Astrocyte of the cerebellum (primary cell): ENCODE measurements at regions not wholly inside any gene's neighbourhood (a gene's known extent, or its start where the extent isn't known, plus 50 kb on each side); places are given as distances from the start of the nearest gene placed in this dataset.

Source experiments
- DNase-seq: peaks from one replicate; pipeline ENCODE4 v3.0.0-alpha.2; 2011; ENCODE audit warnings: low read depth
- H3K4me3 ChIP-seq: 2 replicates; pipeline ENCODE4 v1.5.1; 2011; ENCODE audit warnings: mild to moderate bottlenecking, low read depth, low read length, moderate library complexity
- CTCF ChIP-seq: IDR thresholded peaks from 2 replicates; pipeline ENCODE4 v1.5.1; 2012; ENCODE audit warnings: low read length, low read depth, moderate library complexity, mild to moderate bottlenecking; ENCODE audit errors: missing control alignments
- in situ Hi-C: cut with HindIII; loops from 2 replicates; pipeline ENCODE4 v1.10.0; 2017; ENCODE audit warnings: low sequenced_read_pairs

GRCh38 chr6:91490671-91491301 lies 903.9 kb upstream of the MAP3K7 start:
- no peak overlapping the region for H3K4me3 ChIP-seq
- no peak for DNase-seq
- in situ Hi-C loops, result no loop called here
- no peak for TF ChIP-seq CTCF

- no peak for DNase-seq
- in situ Hi-C loops, result no loop called here
- H3K4me3 ChIP-seq, result no peak overlapping the region
- TF ChIP-seq CTCF, result no peak
These were observed 901.0 kb upstream of the MAP3K7 start for GRCh38 chr6:91487696-91488392.

- TF ChIP-seq CTCF, result no peak
- in situ Hi-C loops, result no loop called here
- DNase-seq, result no peak
- no peak overlapping the region for H3K4me3 ChIP-seq
These were observed 899.3 kb upstream of the MAP3K7 start for GRCh38 chr6:91486200-91486599.

- in situ Hi-C loops, result no loop called here
- no peak overlapping the region for H3K4me3 ChIP-seq
- DNase-seq, result no peak
- no peak for TF ChIP-seq CTCF
These were observed 898.2 kb upstream of the MAP3K7 start for GRCh38 chr6:91485047-91485446.

- no peak for TF ChIP-seq CTCF
- DNase-seq, result no peak
- in situ Hi-C loops, result no loop called here
- H3K4me3 ChIP-seq, result no peak overlapping the region
These were observed 896.7 kb upstream of the MAP3K7 start for GRCh38 chr6:91483415-91484105.

- no peak overlapping the region for H3K4me3 ChIP-seq
- DNase-seq, result no peak
- TF ChIP-seq CTCF, result no peak
- in situ Hi-C loops, result no loop called here
These were observed 895.6 kb upstream of the MAP3K7 start for GRCh38 chr6:91482498-91482897.
